ENCODE measurements at regions not wholly inside any gene's neighbourhood (a gene's known extent, or its start where the extent isn't known, plus 50 kb on each side); places are given as distances from the start of the nearest gene placed in this dataset.

DNA sequence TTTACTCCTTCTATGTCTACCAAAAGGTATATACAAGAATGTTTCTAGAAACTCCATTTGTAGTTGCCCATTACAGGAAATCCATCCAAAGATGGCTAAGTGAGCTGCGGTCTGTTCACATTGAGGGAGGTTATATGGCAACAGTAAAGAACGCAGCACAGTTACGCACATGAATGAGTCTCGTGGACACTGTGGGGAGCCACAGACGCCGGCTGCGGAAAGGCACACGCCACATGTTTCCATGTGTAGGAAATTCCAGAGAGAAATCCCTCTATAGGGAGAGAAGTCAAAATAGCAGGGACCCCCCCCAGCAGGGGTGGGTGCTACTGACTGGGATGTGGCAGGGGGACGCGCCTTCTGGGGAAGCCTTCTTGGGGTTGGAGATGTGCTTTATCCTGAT is 139.0 kb upstream of the NCOR2 start:
- H3K36me3 Mint-ChIP-seq, result no peaks in the 10 kb centered on the region
- no peak for DNase-seq (ENCODE audit: low spot score)
- ATAC-seq, result no peak
- H3K4me1 Mint-ChIP-seq, result 0 out of 2 replicates have a peak, but pooled peaks cover 2% of the 10 kb centered on the region
- TF ChIP-seq, protein P1, sequence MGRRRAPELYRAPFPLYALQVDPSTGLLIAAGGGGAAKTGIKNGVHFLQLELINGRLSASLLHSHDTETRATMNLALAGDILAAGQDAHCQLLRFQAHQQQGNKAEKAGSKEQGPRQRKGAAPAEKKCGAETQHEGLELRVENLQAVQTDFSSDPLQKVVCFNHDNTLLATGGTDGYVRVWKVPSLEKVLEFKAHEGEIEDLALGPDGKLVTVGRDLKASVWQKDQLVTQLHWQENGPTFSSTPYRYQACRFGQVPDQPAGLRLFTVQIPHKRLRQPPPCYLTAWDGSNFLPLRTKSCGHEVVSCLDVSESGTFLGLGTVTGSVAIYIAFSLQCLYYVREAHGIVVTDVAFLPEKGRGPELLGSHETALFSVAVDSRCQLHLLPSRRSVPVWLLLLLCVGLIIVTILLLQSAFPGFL (CRISPR knock-in tag; IDR thresholded peaks at IDR 0.05; ENCODE audit: borderline replicate concordance), result no peak
- no peak overlapping the region for H3K27ac Mint-ChIP-seq
- no peaks in the 10 kb centered on the region; the same call in 1 of the 2 replicates for H3K27me3 Mint-ChIP-seq (ENCODE audit: low read depth)
- H3K9me3 Mint-ChIP-seq, result peaks cover 7% of the 10 kb centered on the region
- H3K4me3 Mint-ChIP-seq, result no peak overlapping the region
- ChIA-PET CTCF (interaction anchor here (0.7 kb wide), 1 partner anchor 98 kb away, joined by 3 read pairs; no protein-coding TSS in a partner anchor), POLR2A (no interaction called here)

GRCh38 chr12:124705545-124706138 is 138.2 kb upstream of the NCOR2 start:
- CTCF ChIA-PET, result interaction anchor here (0.5 to 0.6 kb wide), 2 partner anchors 30 to 57 kb away, joined by 3 read pairs; no protein-coding TSS in a partner anchor
- no peak for ATAC-seq

DNA sequence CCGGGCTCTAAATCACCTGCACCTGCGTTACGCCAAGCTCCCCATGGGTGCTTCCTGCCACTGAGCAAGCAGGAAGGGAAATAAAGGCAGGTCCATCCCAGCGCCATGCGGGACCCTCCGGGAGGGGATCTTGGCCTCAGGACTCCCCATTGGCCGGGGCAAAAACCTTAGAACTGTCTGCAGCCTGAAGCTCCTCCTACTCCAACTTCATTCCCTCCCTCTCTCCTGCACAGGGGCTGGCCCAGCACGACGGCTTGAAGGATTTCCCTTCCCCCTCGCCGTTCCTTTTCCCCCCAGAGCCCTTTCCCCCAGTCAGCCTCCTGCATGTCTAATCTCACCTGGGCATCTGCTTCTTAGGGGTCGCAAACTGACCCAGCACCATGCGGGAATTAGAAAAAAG is 137.2 kb upstream of the NCOR2 start:
- no peaks in the 10 kb centered on the region; the same call in 1 of the 2 replicates for H3K27me3 Mint-ChIP-seq (ENCODE audit: low read depth)
- H3K27ac Mint-ChIP-seq, result no peak overlapping the region
- ATAC-seq, result peak; percentile 77
- ChIA-PET POLR2A (no interaction called here), CTCF (interaction anchor here (1.0 to 1.3 kb wide), 2 partner anchors 11 to 30 kb away, joined by 3 to 4 read pairs; no protein-coding TSS in a partner anchor)
- DNase-seq (ENCODE audit: low spot score), result no peak
- peaks cover 7% of the 10 kb centered on the region for H3K9me3 Mint-ChIP-seq
- H3K36me3 Mint-ChIP-seq, result no peaks in the 10 kb centered on the region
- H3K4me3 Mint-ChIP-seq, result no peak overlapping the region
- TF ChIP-seq TEAD1 (CRISPR knock-in tag; IDR thresholded peaks at IDR 0.05) (no peak), CTCF (IDR thresholded peaks at IDR 0.05) (no peak), NR1H2 (CRISPR knock-in tag; IDR thresholded peaks at IDR 0.05) (no peak), ESRRA (CRISPR knock-in tag; IDR thresholded peaks at IDR 0.05; ENCODE audit: borderline replicate concordance) (no peak), ZNF232 (CRISPR knock-in tag; IDR thresholded peaks at IDR 0.05) (no peak), CREB1 (CRISPR knock-in tag; IDR thresholded peaks at IDR 0.05) (no peak), SMAD4 (CRISPR knock-in tag; IDR thresholded peaks at IDR 0.05) (no peak), KAT7 (CRISPR knock-in tag; IDR thresholded peaks at IDR 0.05; ENCODE audit: borderline replicate concordance) (no peak), ZNF138 (CRISPR knock-in tag; conservative IDR thresholded peaks at IDR 0.05) (no peak), ZSCAN18 (CRISPR knock-in tag; IDR thresholded peaks at IDR 0.05) (no peak), RORB (CRISPR knock-in tag; IDR thresholded peaks at IDR 0.05) (no peak)
- TF ChIP-seq, protein P2, sequence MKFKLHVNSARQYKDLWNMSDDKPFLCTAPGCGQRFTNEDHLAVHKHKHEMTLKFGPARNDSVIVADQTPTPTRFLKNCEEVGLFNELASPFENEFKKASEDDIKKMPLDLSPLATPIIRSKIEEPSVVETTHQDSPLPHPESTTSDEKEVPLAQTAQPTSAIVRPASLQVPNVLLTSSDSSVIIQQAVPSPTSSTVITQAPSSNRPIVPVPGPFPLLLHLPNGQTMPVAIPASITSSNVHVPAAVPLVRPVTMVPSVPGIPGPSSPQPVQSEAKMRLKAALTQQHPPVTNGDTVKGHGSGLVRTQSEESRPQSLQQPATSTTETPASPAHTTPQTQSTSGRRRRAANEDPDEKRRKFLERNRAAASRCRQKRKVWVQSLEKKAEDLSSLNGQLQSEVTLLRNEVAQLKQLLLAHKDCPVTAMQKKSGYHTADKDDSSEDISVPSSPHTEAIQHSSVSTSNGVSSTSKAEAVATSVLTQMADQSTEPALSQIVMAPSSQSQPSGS (CRISPR knock-in tag; IDR thresholded peaks at IDR 0.05; ENCODE audit: borderline replicate concordance, low read depth), result no peak
- TF ChIP-seq, protein P3, sequence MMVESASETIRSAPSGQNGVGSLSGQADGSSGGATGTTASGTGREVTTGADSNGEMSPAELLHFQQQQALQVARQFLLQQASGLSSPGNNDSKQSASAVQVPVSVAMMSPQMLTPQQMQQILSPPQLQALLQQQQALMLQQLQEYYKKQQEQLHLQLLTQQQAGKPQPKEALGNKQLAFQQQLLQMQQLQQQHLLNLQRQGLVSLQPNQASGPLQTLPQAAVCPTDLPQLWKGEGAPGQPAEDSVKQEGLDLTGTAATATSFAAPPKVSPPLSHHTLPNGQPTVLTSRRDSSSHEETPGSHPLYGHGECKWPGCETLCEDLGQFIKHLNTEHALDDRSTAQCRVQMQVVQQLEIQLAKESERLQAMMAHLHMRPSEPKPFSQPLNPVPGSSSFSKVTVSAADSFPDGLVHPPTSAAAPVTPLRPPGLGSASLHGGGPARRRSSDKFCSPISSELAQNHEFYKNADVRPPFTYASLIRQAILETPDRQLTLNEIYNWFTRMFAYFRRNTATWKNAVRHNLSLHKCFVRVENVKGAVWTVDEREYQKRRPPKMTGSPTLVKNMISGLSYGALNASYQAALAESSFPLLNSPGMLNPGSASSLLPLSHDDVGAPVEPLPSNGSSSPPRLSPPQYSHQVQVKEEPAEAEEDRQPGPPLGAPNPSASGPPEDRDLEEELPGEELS (CRISPR knock-in tag; IDR thresholded peaks at IDR 0.05), result no peak
- TF ChIP-seq, protein P4, sequence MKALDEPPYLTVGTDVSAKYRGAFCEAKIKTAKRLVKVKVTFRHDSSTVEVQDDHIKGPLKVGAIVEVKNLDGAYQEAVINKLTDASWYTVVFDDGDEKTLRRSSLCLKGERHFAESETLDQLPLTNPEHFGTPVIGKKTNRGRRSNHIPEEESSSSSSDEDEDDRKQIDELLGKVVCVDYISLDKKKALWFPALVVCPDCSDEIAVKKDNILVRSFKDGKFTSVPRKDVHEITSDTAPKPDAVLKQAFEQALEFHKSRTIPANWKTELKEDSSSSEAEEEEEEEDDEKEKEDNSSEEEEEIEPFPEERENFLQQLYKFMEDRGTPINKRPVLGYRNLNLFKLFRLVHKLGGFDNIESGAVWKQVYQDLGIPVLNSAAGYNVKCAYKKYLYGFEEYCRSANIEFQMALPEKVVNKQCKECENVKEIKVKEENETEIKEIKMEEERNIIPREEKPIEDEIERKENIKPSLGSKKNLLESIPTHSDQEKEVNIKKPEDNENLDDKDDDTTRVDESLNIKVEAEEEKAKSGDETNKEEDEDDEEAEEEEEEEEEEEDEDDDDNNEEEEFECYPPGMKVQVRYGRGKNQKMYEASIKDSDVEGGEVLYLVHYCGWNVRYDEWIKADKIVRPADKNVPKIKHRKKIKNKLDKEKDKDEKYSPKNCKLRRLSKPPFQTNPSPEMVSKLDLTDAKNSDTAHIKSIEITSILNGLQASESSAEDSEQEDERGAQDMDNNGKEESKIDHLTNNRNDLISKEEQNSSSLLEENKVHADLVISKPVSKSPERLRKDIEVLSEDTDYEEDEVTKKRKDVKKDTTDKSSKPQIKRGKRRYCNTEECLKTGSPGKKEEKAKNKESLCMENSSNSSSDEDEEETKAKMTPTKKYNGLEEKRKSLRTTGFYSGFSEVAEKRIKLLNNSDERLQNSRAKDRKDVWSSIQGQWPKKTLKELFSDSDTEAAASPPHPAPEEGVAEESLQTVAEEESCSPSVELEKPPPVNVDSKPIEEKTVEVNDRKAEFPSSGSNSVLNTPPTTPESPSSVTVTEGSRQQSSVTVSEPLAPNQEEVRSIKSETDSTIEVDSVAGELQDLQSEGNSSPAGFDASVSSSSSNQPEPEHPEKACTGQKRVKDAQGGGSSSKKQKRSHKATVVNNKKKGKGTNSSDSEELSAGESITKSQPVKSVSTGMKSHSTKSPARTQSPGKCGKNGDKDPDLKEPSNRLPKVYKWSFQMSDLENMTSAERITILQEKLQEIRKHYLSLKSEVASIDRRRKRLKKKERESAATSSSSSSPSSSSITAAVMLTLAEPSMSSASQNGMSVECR (CRISPR knock-in tag; IDR thresholded peaks at IDR 0.05; ENCODE audit: borderline replicate concordance), result no peak
- H3K4me1 Mint-ChIP-seq, result no peaks in the 10 kb centered on the region

More at GRCh38 chr12:124705545-124706138, 138.2 kb upstream of the NCOR2 start:
- no peak overlapping the region for H3K4me3 Mint-ChIP-seq
- DNase-seq (ENCODE audit: low spot score), result no peak
- H3K36me3 Mint-ChIP-seq, result no peaks in the 10 kb centered on the region
- H3K9me3 Mint-ChIP-seq, result peaks cover 7% of the 10 kb centered on the region
- no peak overlapping the region for H3K27ac Mint-ChIP-seq
- no peaks in the 10 kb centered on the region; the same call in 1 of the 2 replicates for H3K27me3 Mint-ChIP-seq (ENCODE audit: low read depth)
- POLR2A ChIA-PET, result no interaction called here
- TF ChIP-seq MXD4 (CRISPR knock-in tag; IDR thresholded peaks at IDR 0.05; ENCODE audit: borderline replicate concordance) (no peak), ZNF263 (CRISPR knock-in tag; IDR thresholded peaks at IDR 0.05; ENCODE audit: low read depth) (no peak)
- no peaks in the 10 kb centered on the region for H3K4me1 Mint-ChIP-seq

Measured in WTC11 (cell line).